H1 (cell line): ENCODE measurements at regions not wholly inside any gene's neighbourhood (a gene's known extent, or its start where the extent isn't known, plus 50 kb on each side); places are given as distances from the start of the nearest gene placed in this dataset.

Experiments
- CTCF ChIA-PET: fragments of 300-600 bp; sonication (Branson Sonifier 250); formaldehyde crosslinking; loops from one replicate; lab custom pipeline; 2021; ENCODE audit not compliant: partially characterized antibody; lab: Charles Lee
- POLR2A ChIA-PET: fragments of 300-600 bp; sonication (Branson Sonifier 250); formaldehyde crosslinking; loops from one replicate; lab custom pipeline; 2021; ENCODE audit warnings: inconsistent platforms; ENCODE audit not compliant: partially characterized antibody; lab: Charles Lee
- DNase-seq, 2 experiments: peaks; one replicate each; pipeline versions ENCODE4 v3.0.0 to v3.0.0-alpha.2; 2010 to 2022; ENCODE audit warnings: low spot score in 2 of 2, low read depth in 1 of 2, mixed read lengths in 1 of 2
- FAIRE-seq: peaks from 2 replicates; lab custom pipeline; 2011; peaks lifted over from hg19 to GRCh38; lab: Jason Lieb, UNC
- H2AFZ ChIP-seq: 2 replicates; pipeline ENCODE4 v1.8.1; 2012; ENCODE audit warnings: low read length, inconsistent platforms
- H2AK5ac ChIP-seq: 2 replicates; pipeline ENCODE4 v1.6.1; 2013; ENCODE audit warnings: low read depth, low read length
- H2BK120ac ChIP-seq: replicated peaks from 2 replicates; pipeline ENCODE3; 2013; ENCODE audit warnings: low read depth, low read length, inconsistent platforms
- H2BK12ac ChIP-seq: 2 replicates; pipeline ENCODE4 v1.6.1; 2013; ENCODE audit warnings: low read depth, low read length
- H2BK15ac ChIP-seq: 2 replicates; pipeline ENCODE4 v1.6.1; 2013; ENCODE audit warnings: low read length
- H2BK20ac ChIP-seq: 2 replicates; pipeline ENCODE4 v1.6.1; 2013; ENCODE audit warnings: low read length
- H2BK5ac ChIP-seq: 2 replicates; pipeline ENCODE4 v1.6.1; 2013; ENCODE audit warnings: low read depth, low read length
- H3K14ac ChIP-seq: 2 replicates; pipeline ENCODE4 v1.6.1; 2013; ENCODE audit warnings: inconsistent platforms; ENCODE audit not compliant: insufficient read length
- H3K18ac ChIP-seq: 2 replicates; pipeline ENCODE4 v1.6.1; 2013; ENCODE audit warnings: low read length; ENCODE audit errors: extremely low read depth
- H3K23ac ChIP-seq: 2 replicates; pipeline ENCODE4 v1.6.1; 2013; ENCODE audit warnings: inconsistent platforms; ENCODE audit not compliant: insufficient read length
- H3K23me2 ChIP-seq: 2 replicates; pipeline ENCODE4 v1.6.1; 2013; ENCODE audit warnings: low read depth, low read length
- H3K27ac ChIP-seq: 2 replicates; pipeline ENCODE4 v1.6.1; 2011; ENCODE audit warnings: low read depth, low read length, inconsistent platforms
- H3K27me3 ChIP-seq, 4 experiments: replicated peaks in 1 of 4; 1 replicate in 1 of 4; 2 replicates in 3 of 4; pipeline versions ENCODE4 v1.6.1 to v1.8.1; 2011 to 2013; ENCODE audit warnings: low read length in 3 of 4, mild to moderate bottlenecking in 3 of 4, inconsistent platforms in 2 of 4, mixed read lengths in 2 of 4, moderate library complexity in 1 of 4; ENCODE audit not compliant: control insufficient read depth in 3 of 4, insufficient read depth in 3 of 4; ENCODE audit errors: extremely low read depth in 1 of 4
- H3K36me3 ChIP-seq, 4 experiments: 2 replicates each; pipeline versions ENCODE4 v1.6.1 to v1.8.1; 2011 to 2013; ENCODE audit warnings: mild to moderate bottlenecking in 4 of 4, low read length in 3 of 4, moderate library complexity in 2 of 4, control low read depth in 1 of 4, inconsistent platforms in 1 of 4; ENCODE audit not compliant: insufficient read depth in 4 of 4, control insufficient read depth in 2 of 4
- H3K4ac ChIP-seq: replicated peaks from 2 replicates; pipeline ENCODE3; 2013; ENCODE audit warnings: low read length, low read depth, mixed read lengths, inconsistent platforms; ENCODE audit not compliant: insufficient read length
- H3K4me1 ChIP-seq, 4 experiments: replicated peaks in 1 of 4; 1 replicate in 1 of 4; 2 replicates in 3 of 4; pipeline versions ENCODE4 v1.6.1 to v1.8.1; 2011 to 2013; ENCODE audit warnings: low read length in 3 of 4, inconsistent platforms in 2 of 4, mixed read lengths in 1 of 4; ENCODE audit not compliant: insufficient read depth in 4 of 4, control insufficient read depth in 3 of 4
- H3K4me2 ChIP-seq, 2 experiments: 2 replicates each; pipeline versions ENCODE4 v1.6.1 to v1.8.1; 2011 to 2013; ENCODE audit warnings: low read depth in 2 of 2, low read length in 2 of 2, control low read depth in 1 of 2, inconsistent platforms in 1 of 2, mild to moderate bottlenecking in 1 of 2; ENCODE audit not compliant: insufficient read depth in 1 of 2
- H3K4me3 ChIP-seq, 4 experiments: fragments of 200-600, 300-600 bp in 1 of 4; sonication (generic), shearing (Covaris generic), sonication (Bioruptor Twin) in 1 of 4; 2 replicates each; pipeline versions ENCODE4 v1.5.1 to v1.8.1; 2011 to 2016; ENCODE audit warnings: low read length in 4 of 4, low read depth in 3 of 4, control low read depth in 2 of 4, inconsistent platforms in 2 of 4, mild to moderate bottlenecking in 2 of 4, mixed read lengths in 1 of 4, moderate library complexity in 1 of 4; ENCODE audit not compliant: insufficient read depth in 2 of 4; ENCODE audit errors: extremely low read depth in 1 of 4
- H3K56ac ChIP-seq: replicated peaks from 2 replicates; pipeline ENCODE3; 2013; ENCODE audit warnings: low read depth, mild to moderate bottlenecking, mixed read lengths, low read length, inconsistent platforms; ENCODE audit not compliant: insufficient read length
- H3K79me1 ChIP-seq: 2 replicates; pipeline ENCODE4 v1.6.1; 2013; ENCODE audit warnings: low read depth, low read length, control low read depth
- H3K79me2 ChIP-seq, 2 experiments: 2 replicates each; pipeline versions ENCODE4 v1.6.1 to v1.8.1; 2012 to 2013; ENCODE audit warnings: low read length in 2 of 2, mild to moderate bottlenecking in 2 of 2, inconsistent platforms in 1 of 2; ENCODE audit not compliant: insufficient read depth in 2 of 2, control insufficient read depth in 1 of 2
- H3K9ac ChIP-seq, 4 experiments: replicated peaks in 1 of 4; 1 replicate in 1 of 4; 2 replicates in 3 of 4; pipeline versions ENCODE4 v1.6.1 to v1.8.1; 2011 to 2013; ENCODE audit warnings: low read depth in 3 of 4, low read length in 3 of 4, control low read depth in 2 of 4, mild to moderate bottlenecking in 2 of 4, moderate library complexity in 2 of 4, inconsistent platforms in 1 of 4; ENCODE audit errors: extremely low read depth in 1 of 4
- H3K9me3 ChIP-seq, 2 experiments: 2 replicates each; pipeline versions ENCODE4 v1.6.1 to v1.8.1; 2012 to 2013; ENCODE audit warnings: mild to moderate bottlenecking in 2 of 2, moderate library complexity in 2 of 2, control low read depth in 1 of 2, inconsistent platforms in 1 of 2, low read depth in 1 of 2, low read length in 1 of 2, mixed read lengths in 1 of 2; ENCODE audit not compliant: insufficient read depth in 2 of 2
- H4K20me1 ChIP-seq, 2 experiments: replicated peaks in 1 of 2; 2 replicates each; pipeline versions ENCODE3 to v1.8.1; 2011 to 2013; ENCODE audit warnings: inconsistent platforms in 2 of 2, low read length in 2 of 2, mild to moderate bottlenecking in 1 of 2; ENCODE audit not compliant: insufficient read depth in 2 of 2, control insufficient read depth in 1 of 2
- H4K5ac ChIP-seq: 2 replicates; pipeline ENCODE4 v1.6.1; 2013; ENCODE audit warnings: low read length, low read depth, mixed read lengths, inconsistent platforms; ENCODE audit not compliant: insufficient read length
- H4K8ac ChIP-seq: 2 replicates; pipeline ENCODE4 v1.8.0; 2013; ENCODE audit warnings: mild to moderate bottlenecking, moderate library complexity, low read length, inconsistent platforms; ENCODE audit not compliant: insufficient read depth; ENCODE audit errors: extremely low read depth
- H4K91ac ChIP-seq: replicated peaks from 2 replicates; pipeline ENCODE3; 2013; ENCODE audit warnings: low read length, mixed read lengths, inconsistent platforms; ENCODE audit not compliant: insufficient read length
- CREB1 ChIP-seq: IDR thresholded peaks from 2 replicates; pipeline ENCODE4 v1.6.1; 2012; ENCODE audit warnings: inconsistent platforms
- GTF2F1 ChIP-seq: IDR thresholded peaks from 2 replicates; pipeline ENCODE4 v1.6.1; 2012; ENCODE audit warnings: low read depth, low read length, improper control_type of control experiment, borderline replicate concordance
- WGBS, 2 experiments: shearing (Covaris generic) in 1 of 2; methylation state at CpG; one replicate each; pipeline versions ENCODE4 v1.1.6 to v1.1.7; 2013 to 2015; ENCODE audit warnings: low lambda C conversion rate in 2 of 2, mixed read lengths in 2 of 2, inconsistent platforms in 1 of 2, low coverage in 1 of 2, missing lambda C conversion rate in 1 of 2; ENCODE audit not compliant: insufficient replicate concordance in 2 of 2, insufficient coverage in 1 of 2, insufficient read length in 1 of 2; ENCODE audit errors: extremely low coverage in 1 of 2, missing lambda C conversion rate in 1 of 2; 5-methylcytosine and 5-hydroxymethylcytosine counted together

DNA sequence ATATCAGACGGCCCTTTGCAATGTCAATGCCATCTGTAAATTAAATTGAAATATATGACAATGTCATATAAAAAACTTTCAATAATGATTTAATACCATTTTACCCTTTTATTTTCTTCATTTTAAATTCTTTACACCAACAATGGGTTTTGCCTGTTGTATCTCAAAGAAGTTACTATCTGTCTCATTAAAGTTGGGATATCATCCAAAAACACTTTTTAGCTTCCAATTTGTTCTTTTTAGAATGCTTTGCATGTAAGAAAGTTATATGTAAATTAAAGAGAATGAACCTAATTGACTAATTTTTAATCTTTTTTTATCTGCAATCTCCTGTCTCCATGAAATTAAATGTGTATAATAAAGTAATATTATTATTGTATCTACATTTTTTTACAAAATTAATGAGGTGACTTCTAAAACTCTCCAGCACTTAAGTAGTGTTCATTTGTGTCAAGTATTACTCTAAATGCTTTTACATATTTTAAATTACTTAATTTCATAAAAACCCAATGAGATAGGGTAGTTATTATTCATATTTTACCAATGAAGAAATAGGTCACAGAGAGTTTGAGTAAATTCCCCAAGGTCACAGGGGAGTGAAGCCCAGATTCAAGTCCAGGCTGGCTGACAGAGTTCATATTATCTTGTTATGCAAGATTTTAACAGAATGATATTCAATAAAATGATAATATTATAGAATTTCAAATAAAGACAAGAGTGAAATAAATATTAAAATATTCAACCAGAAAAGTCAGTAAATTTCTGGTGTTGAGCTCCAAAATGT is 673.0 kb upstream of the FLRT2 start:
- Histone ChIP-seq H2AK5ac (no peak overlapping the region), H2BK12ac (no peak overlapping the region), H3K4me2 (no peak overlapping the region), H2BK120ac (no peak overlapping the region), H3K23ac (no peak overlapping the region), H4K91ac (no peak overlapping the region), H4K20me1 (no peaks in the 10 kb centered on the region), H3K56ac (no peak overlapping the region), H3K4me3 (no peak overlapping the region), H3K27ac (no peak overlapping the region), H4K8ac (no peak overlapping the region), H3K9me3 (no peaks in the 10 kb centered on the region), H3K36me3 (no peaks in the 10 kb centered on the region), H3K9ac (no peak overlapping the region), H3K27me3 (no peaks in the 10 kb centered on the region), H2BK20ac (no peak overlapping the region), H2AFZ (no peak overlapping the region), H3K18ac (no peak overlapping the region), H3K79me2 (no peaks in the 10 kb centered on the region), H3K14ac (no peak overlapping the region), H3K79me1 (no peaks in the 10 kb centered on the region), H3K23me2 (no peaks in the 10 kb centered on the region), H2BK15ac (no peak overlapping the region), H3K4me1 (no peaks in the 10 kb centered on the region), H3K4ac (no peak overlapping the region), H2BK5ac (no peak overlapping the region), H4K5ac (no peak overlapping the region)
- ChIA-PET CTCF (no interaction called here), POLR2A (no interaction called here)
- no peak for DNase-seq
- FAIRE-seq: no peak
- WGBS, 2 experiments: 100% methylated on average over 1 of the region's 1 CpG; no CpG with 5 or more reads in 1 of the 2 experiments
- no peak for TF ChIP-seq GTF2F1
- no peak for TF ChIP-seq CREB1
